Breast epithelium (tissue), 3 donors: ENCODE measurements at regions not wholly inside any gene's neighbourhood (a gene's known extent, or its start where the extent isn't known, plus 50 kb on each side); places are given as distances from the start of the nearest gene placed in this dataset.

Source experiments
- CTCF ChIP-seq, 3 donors: fragments of 450-650 bp; IDR thresholded peaks; one replicate each; pipeline ENCODE4 v1.5.1; 2016 to 2017; ENCODE audit warnings: antibody characterized with exemption in 3 of 3, mild to moderate bottlenecking in 3 of 3, moderate library complexity in 3 of 3
- POLR2A ChIP-seq: fragments of 450-650 bp; IDR thresholded peaks from one replicate; pipeline ENCODE4 v1.6.1; 2016; ENCODE audit warnings: antibody characterized with exemption, mild to moderate bottlenecking, moderate library complexity
- POLR2AphosphoS5 ChIP-seq, 3 donors: sonication (generic); formaldehyde crosslinking; IDR thresholded peaks; one replicate each; pipeline ENCODE4 v1.6.1; 2017; ENCODE audit warnings: antibody characterized with exemption in 3 of 3

- TF ChIP-seq CTCF (IDR thresholded peaks at IDR 0.05): no peak
- no peak for TF ChIP-seq POLR2A
- TF ChIP-seq POLR2AphosphoS5 (IDR thresholded peaks at IDR 0.05): no peak
These were observed 181.4 kb downstream of the KLF5 start for GRCh38 chr13:73240193-73240592.
